ENCODE measurements at regions not wholly inside any gene's neighbourhood (a gene's known extent, or its start where the extent isn't known, plus 50 kb on each side); places are given as distances from the start of the nearest gene placed in this dataset.

GRCh38 chr3:67884345-67884744 lies 229.9 kb upstream of the SUCLG2 start:
- Histone ChIP-seq H3K36me3 (ENCODE audit: insufficient read depth, low read length) (no peaks in the 10 kb centered on the region), H3K4me1 (ENCODE audit: insufficient read depth, low read length) (no peaks in the 10 kb centered on the region), H4K20me1 (ENCODE audit: insufficient read depth, low read length) (no peaks in the 10 kb centered on the region), H3K27ac (ENCODE audit: low read length) (no peak overlapping the region), H3K9me3 (ENCODE audit: insufficient read depth, low read length, severe bottlenecking) (no peaks in the 10 kb centered on the region), H3K27me3 (ENCODE audit: insufficient read depth, low read length, poor library complexity) (no peaks in the 10 kb centered on the region), H3K79me2 (ENCODE audit: insufficient read depth, low read length) (no peaks in the 10 kb centered on the region), H3K4me3 (ENCODE audit: low read depth in 1 of 2, low read length in 2 of 2) (no peak overlapping the region), H2AFZ (ENCODE audit: low read depth, low read length) (no peak overlapping the region), H3K4me2 (ENCODE audit: insufficient read depth, low read length) (no peak overlapping the region), H3K9ac (ENCODE audit: low read depth, low read length) (no peak overlapping the region)
- DNase-seq (no peak), ATAC-seq (ENCODE audit: insufficient read depth, low read depth) (no peak)
- TF ChIP-seq CTCF (IDR thresholded peaks at IDR 0.05; ENCODE audit: borderline replicate concordance, extremely low read depth, low read length, poor library complexity, severe bottlenecking) (no peak), EZH2 (IDR thresholded peaks at IDR 0.05; ENCODE audit: borderline replicate concordance, low read depth, low read length, severe bottlenecking) (no peak)

- no peak overlapping the region for H3K4me2 ChIP-seq (ENCODE audit: insufficient read depth, low read length)
- no peaks in the 10 kb centered on the region for H3K79me2 ChIP-seq (ENCODE audit: insufficient read depth, low read length)
- no peaks in the 10 kb centered on the region for H3K4me1 ChIP-seq (ENCODE audit: insufficient read depth, low read length)
- H3K9me3 ChIP-seq (ENCODE audit: insufficient read depth, low read length, severe bottlenecking) = no peaks in the 10 kb centered on the region
- H4K20me1 ChIP-seq (ENCODE audit: insufficient read depth, low read length) = no peaks in the 10 kb centered on the region
- H3K27me3 ChIP-seq (ENCODE audit: insufficient read depth, low read length, poor library complexity) = no peaks in the 10 kb centered on the region
- H3K36me3 ChIP-seq (ENCODE audit: insufficient read depth, low read length) = no peaks in the 10 kb centered on the region
- no peak overlapping the region for H3K4me3 ChIP-seq (ENCODE audit: low read depth in 1 of 2, low read length in 2 of 2)
- H3K9ac ChIP-seq (ENCODE audit: low read depth, low read length) = no peak overlapping the region
- H2AFZ ChIP-seq (ENCODE audit: low read depth, low read length) = no peak overlapping the region
- TF ChIP-seq EZH2 (IDR thresholded peaks at IDR 0.05; ENCODE audit: borderline replicate concordance, low read depth, low read length, severe bottlenecking) (no peak), CTCF (IDR thresholded peaks at IDR 0.05; ENCODE audit: borderline replicate concordance, extremely low read depth, low read length, poor library complexity, severe bottlenecking) (no peak)
- no peak for DNase-seq
- H3K27ac ChIP-seq (ENCODE audit: low read length) = no peak overlapping the region
- ATAC-seq (ENCODE audit: insufficient read depth, low read depth) = no peak
These were observed 229.4 kb upstream of the SUCLG2 start for GRCh38 chr3:67883766-67884165.

- Histone ChIP-seq H3K4me1 (ENCODE audit: insufficient read depth, low read length) (no peaks in the 10 kb centered on the region), H3K4me2 (ENCODE audit: insufficient read depth, low read length) (no peak overlapping the region), H4K20me1 (ENCODE audit: insufficient read depth, low read length) (no peaks in the 10 kb centered on the region), H3K9ac (ENCODE audit: low read depth, low read length) (no peak overlapping the region), H3K9me3 (ENCODE audit: insufficient read depth, low read length, severe bottlenecking) (no peaks in the 10 kb centered on the region), H3K36me3 (ENCODE audit: insufficient read depth, low read length) (no peaks in the 10 kb centered on the region), H2AFZ (ENCODE audit: low read depth, low read length) (no peak overlapping the region), H3K27me3 (ENCODE audit: insufficient read depth, low read length, poor library complexity) (no peaks in the 10 kb centered on the region), H3K79me2 (ENCODE audit: insufficient read depth, low read length) (no peaks in the 10 kb centered on the region), H3K4me3 (ENCODE audit: low read depth in 1 of 2, low read length in 2 of 2) (no peak overlapping the region), H3K27ac (ENCODE audit: low read length) (no peak overlapping the region)
- no peak for DNase-seq
- no peak for ATAC-seq (ENCODE audit: insufficient read depth, low read depth)
- no peak for TF ChIP-seq CTCF (IDR thresholded peaks at IDR 0.05; ENCODE audit: borderline replicate concordance, extremely low read depth, low read length, poor library complexity, severe bottlenecking)
- TF ChIP-seq EZH2 (IDR thresholded peaks at IDR 0.05; ENCODE audit: borderline replicate concordance, low read depth, low read length, severe bottlenecking) = no peak
These were observed 228.6 kb upstream of the SUCLG2 start for GRCh38 chr3:67882981-67883380.

- H4K20me1 ChIP-seq (ENCODE audit: insufficient read depth, low read length) = no peaks in the 10 kb centered on the region
- H3K27ac ChIP-seq (ENCODE audit: low read length) = no peak overlapping the region
- no peak overlapping the region for H3K4me3 ChIP-seq (ENCODE audit: low read depth in 1 of 2, low read length in 2 of 2)
- H3K27me3 ChIP-seq (ENCODE audit: insufficient read depth, low read length, poor library complexity) = peaks cover 2% of the 10 kb centered on the region
- H3K36me3 ChIP-seq (ENCODE audit: insufficient read depth, low read length) = no peaks in the 10 kb centered on the region
- H3K4me2 ChIP-seq (ENCODE audit: insufficient read depth, low read length) = no peak overlapping the region
- H3K4me1 ChIP-seq (ENCODE audit: insufficient read depth, low read length) = no peaks in the 10 kb centered on the region
- H2AFZ ChIP-seq (ENCODE audit: low read depth, low read length) = no peak overlapping the region
- DNase-seq = no peak
- ATAC-seq (ENCODE audit: insufficient read depth, low read depth) = no peak
- H3K9ac ChIP-seq (ENCODE audit: low read depth, low read length) = no peak overlapping the region
- TF ChIP-seq EZH2 (IDR thresholded peaks at IDR 0.05; ENCODE audit: borderline replicate concordance, low read depth, low read length, severe bottlenecking) (no peak), CTCF (IDR thresholded peaks at IDR 0.05; ENCODE audit: borderline replicate concordance, extremely low read depth, low read length, poor library complexity, severe bottlenecking) (no peak)
- H3K79me2 ChIP-seq (ENCODE audit: insufficient read depth, low read length) = no peaks in the 10 kb centered on the region
- no peaks in the 10 kb centered on the region for H3K9me3 ChIP-seq (ENCODE audit: insufficient read depth, low read length, severe bottlenecking)
These were observed 221.8 kb upstream of the SUCLG2 start for GRCh38 chr3:67876261-67876660.

All from DND-41 (cell line).